Loucy (cell line): ENCODE measurements at regions not wholly inside any gene's neighbourhood (a gene's known extent, or its start where the extent isn't known, plus 50 kb on each side); places are given as distances from the start of the nearest gene placed in this dataset.

Source experiments
- H2AFZ ChIP-seq: fragments of 200-600 bp; sonication (generic); 2 replicates; pipeline ENCODE4 v1.6.0; 2016; ENCODE audit warnings: antibody characterized with exemption, mild to moderate bottlenecking, low read length, moderate library complexity
- H3F3A ChIP-seq: fragments of 200-600 bp; 2 replicates; pipeline ENCODE4 v1.6.0; 2016; ENCODE audit warnings: antibody characterized with exemption, low read depth, mild to moderate bottlenecking
- H3K27me3 ChIP-seq: fragments of 200-600 bp; sonication (generic); 2 replicates; pipeline ENCODE4 v1.6.1; 2014; ENCODE audit warnings: low read length, mild to moderate bottlenecking; ENCODE audit not compliant: insufficient read depth, poor library complexity, severe bottlenecking
- H3K36me3 ChIP-seq: fragments of 200-600 bp; sonication (generic); 2 replicates; pipeline ENCODE4 v1.6.1; 2016; ENCODE audit warnings: low read length; ENCODE audit not compliant: insufficient read depth
- H3K4me1 ChIP-seq: fragments of 200-600 bp; sonication (generic); 2 replicates; pipeline ENCODE4 v1.5.1; 2014; ENCODE audit warnings: low read length, mild to moderate bottlenecking; ENCODE audit not compliant: insufficient read depth, poor library complexity, severe bottlenecking
- H3K4me2 ChIP-seq: fragments of 200-600 bp; sonication (generic); 2 replicates; pipeline ENCODE4 v1.6.0; 2014; ENCODE audit warnings: antibody characterized with exemption, low read length, low read depth, mild to moderate bottlenecking; ENCODE audit not compliant: poor library complexity, severe bottlenecking
- H3K4me3 ChIP-seq: fragments of 200-600 bp; sonication (generic); 2 replicates; pipeline ENCODE4 v1.5.1; 2014; ENCODE audit warnings: low read length, mild to moderate bottlenecking, mixed read lengths; ENCODE audit not compliant: poor library complexity, severe bottlenecking
- H3K79me2 ChIP-seq: fragments of 200-600 bp; sonication (generic); 2 replicates; pipeline ENCODE4 v1.6.1; 2014; ENCODE audit warnings: low read length; ENCODE audit not compliant: insufficient read depth
- H3K9ac ChIP-seq: fragments of 200-600 bp; sonication (generic); 2 replicates; pipeline ENCODE4 v1.6.0; 2014; ENCODE audit warnings: mild to moderate bottlenecking, low read depth, low read length, moderate library complexity; ENCODE audit not compliant: poor library complexity, severe bottlenecking
- H3K9me2 ChIP-seq: fragments of 200-600 bp; sonication (generic); replicated peaks from 2 replicates; pipeline ENCODE4 v1.6.1; 2016; ENCODE audit warnings: low read depth, low read length, mixed read lengths
- H3K9me3 ChIP-seq: fragments of 200-600 bp; sonication (generic); 2 replicates; pipeline ENCODE4 v1.6.1; 2014; ENCODE audit warnings: mild to moderate bottlenecking, antibody characterized with exemption, low read length, low read depth; ENCODE audit not compliant: insufficient read depth
- H4K20me1 ChIP-seq: fragments of 200-600 bp; sonication (generic); 2 replicates; pipeline ENCODE4 v1.6.0; 2014; ENCODE audit warnings: antibody characterized with exemption, low read length, mild to moderate bottlenecking; ENCODE audit not compliant: insufficient read depth, poor library complexity, severe bottlenecking
- EZH2phosphoT487 ChIP-seq: fragments of 200-600 bp; IDR thresholded peaks from 2 replicates; pipeline ENCODE4 v1.6.1; 2018; ENCODE audit warnings: antibody characterized with exemption, mild to moderate bottlenecking, moderate library complexity, borderline replicate concordance
- TF ChIP-seq, protein P1 (sequence below): fragments of 200-600 bp; sonication (generic); conservative IDR thresholded peaks from 2 replicates; pipeline ENCODE4 v1.5.1; 2014; ENCODE audit warnings: mild to moderate bottlenecking, antibody characterized with exemption, low read length

DNA sequence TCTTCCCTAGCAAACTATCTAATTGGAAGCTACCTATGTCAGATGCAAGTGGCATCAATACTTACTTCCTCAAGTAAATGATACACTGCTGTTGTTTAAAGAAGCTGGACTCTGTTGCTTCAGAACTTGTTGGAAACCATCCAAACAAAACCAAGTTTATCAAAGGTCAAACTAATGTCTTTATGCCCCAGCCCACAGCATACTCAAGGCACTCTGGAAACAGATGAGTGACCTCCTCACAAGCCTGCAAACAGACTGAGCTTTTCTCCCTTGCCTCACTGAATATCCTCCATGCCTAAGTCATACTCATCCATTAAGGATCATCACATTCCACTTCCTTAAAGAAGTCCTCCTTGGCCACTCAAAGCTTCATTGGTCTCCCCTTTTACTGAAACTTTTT lies 107.4 kb upstream of the ACP3 start:
- Histone ChIP-seq H4K20me1 (no peaks in the 10 kb centered on the region), H3F3A (no peaks in the 10 kb centered on the region), H3K27me3 (no peaks in the 10 kb centered on the region), H3K9me2 (no peaks in the 10 kb centered on the region), H2AFZ (no peak overlapping the region), H3K4me1 (no peaks in the 10 kb centered on the region), H3K36me3 (no peaks in the 10 kb centered on the region), H3K9me3 (no peaks in the 10 kb centered on the region), H3K4me2 (no peak overlapping the region), H3K4me3 (no peak overlapping the region), H3K79me2 (no peaks in the 10 kb centered on the region), H3K9ac (no peak overlapping the region)
- TF ChIP-seq, protein P1, sequence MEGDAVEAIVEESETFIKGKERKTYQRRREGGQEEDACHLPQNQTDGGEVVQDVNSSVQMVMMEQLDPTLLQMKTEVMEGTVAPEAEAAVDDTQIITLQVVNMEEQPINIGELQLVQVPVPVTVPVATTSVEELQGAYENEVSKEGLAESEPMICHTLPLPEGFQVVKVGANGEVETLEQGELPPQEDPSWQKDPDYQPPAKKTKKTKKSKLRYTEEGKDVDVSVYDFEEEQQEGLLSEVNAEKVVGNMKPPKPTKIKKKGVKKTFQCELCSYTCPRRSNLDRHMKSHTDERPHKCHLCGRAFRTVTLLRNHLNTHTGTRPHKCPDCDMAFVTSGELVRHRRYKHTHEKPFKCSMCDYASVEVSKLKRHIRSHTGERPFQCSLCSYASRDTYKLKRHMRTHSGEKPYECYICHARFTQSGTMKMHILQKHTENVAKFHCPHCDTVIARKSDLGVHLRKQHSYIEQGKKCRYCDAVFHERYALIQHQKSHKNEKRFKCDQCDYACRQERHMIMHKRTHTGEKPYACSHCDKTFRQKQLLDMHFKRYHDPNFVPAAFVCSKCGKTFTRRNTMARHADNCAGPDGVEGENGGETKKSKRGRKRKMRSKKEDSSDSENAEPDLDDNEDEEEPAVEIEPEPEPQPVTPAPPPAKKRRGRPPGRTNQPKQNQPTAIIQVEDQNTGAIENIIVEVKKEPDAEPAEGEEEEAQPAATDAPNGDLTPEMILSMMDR: no peak
- no peak for TF ChIP-seq EZH2phosphoT487

DNA sequence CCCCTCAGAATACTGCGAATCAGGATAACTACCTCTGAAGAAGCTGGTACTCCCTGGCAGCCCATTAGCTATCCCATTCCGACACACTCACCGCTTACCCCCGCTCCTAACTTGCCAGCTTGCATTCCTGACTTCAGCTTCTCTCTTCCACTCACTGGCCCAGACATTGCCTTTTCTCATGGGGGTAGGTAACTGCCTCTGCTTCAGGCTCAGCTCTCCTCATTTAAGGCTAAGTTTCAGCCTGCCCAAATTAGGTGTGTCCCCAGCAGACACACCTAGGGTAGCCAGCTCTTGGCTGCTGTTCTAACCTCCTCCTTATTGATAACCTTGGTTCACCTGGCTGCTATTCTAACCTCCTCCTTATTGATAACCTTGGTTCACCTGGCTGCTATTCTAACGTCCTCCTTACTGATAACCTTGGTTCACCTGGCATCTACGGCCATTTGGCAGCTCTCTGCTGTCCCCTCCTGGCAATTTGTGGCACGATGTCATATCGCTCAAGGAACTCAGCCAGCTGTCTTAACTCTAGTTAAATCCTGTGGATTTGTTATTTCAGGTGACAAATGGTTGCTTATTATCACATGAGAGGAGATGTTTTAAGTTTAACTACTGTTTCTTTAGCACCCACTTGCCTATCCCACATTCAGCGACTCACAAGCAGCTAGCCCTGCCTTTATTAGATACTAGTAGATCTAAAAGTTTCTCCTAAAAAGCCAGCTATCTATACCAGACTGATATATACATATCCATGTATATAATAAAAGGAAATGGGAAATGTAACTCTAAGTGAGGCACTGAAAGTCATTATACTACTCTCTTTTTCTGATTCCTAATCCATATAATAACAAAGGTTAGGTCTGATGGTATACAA lies 106.5 kb upstream of the ACP3 start:
- H3K9me2 ChIP-seq: no peaks in the 10 kb centered on the region
- H3K79me2 ChIP-seq: no peaks in the 10 kb centered on the region
- no peaks in the 10 kb centered on the region for H3K4me1 ChIP-seq
- H2AFZ ChIP-seq: no peak overlapping the region
- no peak overlapping the region for H3K4me3 ChIP-seq
- no peaks in the 10 kb centered on the region for H3F3A ChIP-seq
- H3K4me2 ChIP-seq: no peak overlapping the region
- no peak overlapping the region for H3K9ac ChIP-seq
- no peaks in the 10 kb centered on the region for H3K9me3 ChIP-seq
- no peak for TF ChIP-seq EZH2phosphoT487
- TF ChIP-seq, protein P1: peak; percentile 85
- H4K20me1 ChIP-seq: no peaks in the 10 kb centered on the region
- H3K27me3 ChIP-seq: no peaks in the 10 kb centered on the region
- no peaks in the 10 kb centered on the region for H3K36me3 ChIP-seq

DNA sequence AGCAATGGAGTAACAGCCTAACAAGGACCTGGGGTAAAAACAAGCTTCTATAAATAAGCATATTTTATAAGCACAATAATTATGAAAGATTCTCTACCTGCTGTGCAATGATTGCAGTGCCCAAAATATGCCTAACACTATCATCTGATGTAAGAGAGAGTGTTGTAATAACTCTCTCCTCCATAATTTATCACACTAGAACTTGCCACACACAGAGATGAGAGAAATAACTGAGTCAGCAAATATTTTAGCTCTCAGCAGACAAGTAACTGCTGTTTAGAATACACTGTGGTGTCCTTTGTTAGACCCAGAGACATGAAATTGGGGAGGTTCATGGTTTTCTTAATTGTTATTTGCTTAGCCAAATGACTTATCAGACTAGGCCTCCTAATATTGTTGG lies 105.3 kb upstream of the ACP3 start:
- Histone ChIP-seq H3K4me2 (no peak overlapping the region), H3F3A (no peaks in the 10 kb centered on the region), H2AFZ (no peak overlapping the region), H3K4me3 (no peak overlapping the region), H3K36me3 (no peaks in the 10 kb centered on the region), H4K20me1 (no peaks in the 10 kb centered on the region), H3K9me3 (no peaks in the 10 kb centered on the region), H3K4me1 (no peaks in the 10 kb centered on the region), H3K9me2 (no peaks in the 10 kb centered on the region), H3K27me3 (no peaks in the 10 kb centered on the region), H3K9ac (no peak overlapping the region), H3K79me2 (no peaks in the 10 kb centered on the region)
- TF ChIP-seq, protein P1: no peak
- TF ChIP-seq EZH2phosphoT487: no peak
